ENCODE measurements at regions not wholly inside any gene's neighbourhood (a gene's known extent, or its start where the extent isn't known, plus 50 kb on each side); places are given as distances from the start of the nearest gene placed in this dataset.
"Not testable (repeated sequence)": the region's sequence is repeated elsewhere in the genome, so short reads cannot be mapped to it uniquely, and the experiment has no call there.

GRCh38 chr1:47594627-47595026 is 156.8 kb downstream of the FOXD2 start:
- no peak for DNase-seq (ENCODE audit: low read depth)
- no peak for TF ChIP-seq CTCF (IDR thresholded peaks at IDR 0.05; ENCODE audit: insufficient read depth, low read depth, low read length, missing control alignments)
- no peak overlapping the region for H3K4me3 ChIP-seq (ENCODE audit: low read length)

- no peak overlapping the region for H3K4me3 ChIP-seq (ENCODE audit: low read length)
- TF ChIP-seq CTCF (IDR thresholded peaks at IDR 0.05; ENCODE audit: insufficient read depth, low read depth, low read length, missing control alignments), result no peak
- DNase-seq (ENCODE audit: low read depth), result no peak
Observed at GRCh38 chr1:47596328-47596727, 158.5 kb downstream of the FOXD2 start.

- TF ChIP-seq CTCF (IDR thresholded peaks at IDR 0.05; ENCODE audit: insufficient read depth, low read depth, low read length, missing control alignments), result no peak
- no peak for DNase-seq (ENCODE audit: low read depth)
- H3K4me3 ChIP-seq (ENCODE audit: low read length), result no peak overlapping the region
Observed at GRCh38 chr1:47598357-47598756, 160.5 kb downstream of the FOXD2 start.

GRCh38 chr1:47599777-47600176 is 161.9 kb downstream of the FOXD2 start:
- no peak for DNase-seq (ENCODE audit: low read depth)
- no peak for TF ChIP-seq CTCF (IDR thresholded peaks at IDR 0.05; ENCODE audit: insufficient read depth, low read depth, low read length, missing control alignments)
- no peak overlapping the region for H3K4me3 ChIP-seq (ENCODE audit: low read length)

- not testable (repeated sequence) for H3K4me3 ChIP-seq (ENCODE audit: low read length); DNase-seq (ENCODE audit: low read depth)
Observed at GRCh38 chr1:47602491-47602890, 164.6 kb downstream of the FOXD2 start.

- H3K4me3 ChIP-seq (ENCODE audit: low read length); DNase-seq (ENCODE audit: low read depth): not testable (repeated sequence)
Observed at GRCh38 chr1:47604869-47605268, 167.0 kb downstream of the FOXD2 start.

GRCh38 chr1:47608296-47608875 is 170.5 kb downstream of the FOXD2 start:
- H3K4me3 ChIP-seq (ENCODE audit: low read length), result no peak overlapping the region
- DNase-seq (ENCODE audit: low read depth), result no peak
- TF ChIP-seq CTCF (IDR thresholded peaks at IDR 0.05; ENCODE audit: insufficient read depth, low read depth, low read length, missing control alignments), result no peak

- H3K4me3 ChIP-seq (ENCODE audit: low read length), result no peak overlapping the region
- no peak for TF ChIP-seq CTCF (IDR thresholded peaks at IDR 0.05; ENCODE audit: insufficient read depth, low read depth, low read length, missing control alignments)
- no peak for DNase-seq (ENCODE audit: low read depth)
Observed at GRCh38 chr1:47611992-47612391, 174.1 kb downstream of the FOXD2 start.

Measured in epithelial cell of esophagus (primary cell).